H1 (cell line): ENCODE measurements at regions not wholly inside any gene's neighbourhood (a gene's known extent, or its start where the extent isn't known, plus 50 kb on each side); places are given as distances from the start of the nearest gene placed in this dataset.

Experiments used
- CTCF ChIA-PET: fragments of 300-600 bp; sonication (Branson Sonifier 250); formaldehyde crosslinking; loops from one replicate; lab custom pipeline; 2021; ENCODE audit not compliant: partially characterized antibody; lab: Charles Lee
- POLR2A ChIA-PET: fragments of 300-600 bp; sonication (Branson Sonifier 250); formaldehyde crosslinking; loops from one replicate; lab custom pipeline; 2021; ENCODE audit warnings: inconsistent platforms; ENCODE audit not compliant: partially characterized antibody; lab: Charles Lee
- DNase-seq, 2 experiments: peaks; one replicate each; pipeline versions ENCODE4 v3.0.0 to v3.0.0-alpha.2; 2010 to 2022; ENCODE audit warnings: low spot score in 2 of 2, low read depth in 1 of 2, mixed read lengths in 1 of 2
- FAIRE-seq: peaks from 2 replicates; lab custom pipeline; 2011; peaks lifted over from hg19 to GRCh38; lab: Jason Lieb, UNC
- H2AFZ ChIP-seq: 2 replicates; pipeline ENCODE4 v1.8.1; 2012; ENCODE audit warnings: low read length, inconsistent platforms
- H2AK5ac ChIP-seq: 2 replicates; pipeline ENCODE4 v1.6.1; 2013; ENCODE audit warnings: low read depth, low read length
- H2BK120ac ChIP-seq: replicated peaks from 2 replicates; pipeline ENCODE3; 2013; ENCODE audit warnings: low read depth, low read length, inconsistent platforms
- H2BK12ac ChIP-seq: 2 replicates; pipeline ENCODE4 v1.6.1; 2013; ENCODE audit warnings: low read depth, low read length
- H2BK15ac ChIP-seq: 2 replicates; pipeline ENCODE4 v1.6.1; 2013; ENCODE audit warnings: low read length
- H2BK20ac ChIP-seq: 2 replicates; pipeline ENCODE4 v1.6.1; 2013; ENCODE audit warnings: low read length
- H2BK5ac ChIP-seq: 2 replicates; pipeline ENCODE4 v1.6.1; 2013; ENCODE audit warnings: low read depth, low read length
- H3K14ac ChIP-seq: 2 replicates; pipeline ENCODE4 v1.6.1; 2013; ENCODE audit warnings: inconsistent platforms; ENCODE audit not compliant: insufficient read length
- H3K18ac ChIP-seq: 2 replicates; pipeline ENCODE4 v1.6.1; 2013; ENCODE audit warnings: low read length; ENCODE audit errors: extremely low read depth
- H3K23ac ChIP-seq: 2 replicates; pipeline ENCODE4 v1.6.1; 2013; ENCODE audit warnings: inconsistent platforms; ENCODE audit not compliant: insufficient read length
- H3K23me2 ChIP-seq: 2 replicates; pipeline ENCODE4 v1.6.1; 2013; ENCODE audit warnings: low read depth, low read length
- H3K27ac ChIP-seq: 2 replicates; pipeline ENCODE4 v1.6.1; 2011; ENCODE audit warnings: low read depth, low read length, inconsistent platforms
- H3K27me3 ChIP-seq, 4 experiments: replicated peaks in 1 of 4; 1 replicate in 1 of 4; 2 replicates in 3 of 4; pipeline versions ENCODE4 v1.6.1 to v1.8.1; 2011 to 2013; ENCODE audit warnings: low read length in 3 of 4, mild to moderate bottlenecking in 3 of 4, inconsistent platforms in 2 of 4, mixed read lengths in 2 of 4, moderate library complexity in 1 of 4; ENCODE audit not compliant: control insufficient read depth in 3 of 4, insufficient read depth in 3 of 4; ENCODE audit errors: extremely low read depth in 1 of 4
- H3K36me3 ChIP-seq, 4 experiments: 2 replicates each; pipeline versions ENCODE4 v1.6.1 to v1.8.1; 2011 to 2013; ENCODE audit warnings: mild to moderate bottlenecking in 4 of 4, low read length in 3 of 4, moderate library complexity in 2 of 4, control low read depth in 1 of 4, inconsistent platforms in 1 of 4; ENCODE audit not compliant: insufficient read depth in 4 of 4, control insufficient read depth in 2 of 4
- H3K4ac ChIP-seq: replicated peaks from 2 replicates; pipeline ENCODE3; 2013; ENCODE audit warnings: low read length, low read depth, mixed read lengths, inconsistent platforms; ENCODE audit not compliant: insufficient read length
- H3K4me1 ChIP-seq, 4 experiments: replicated peaks in 1 of 4; 1 replicate in 1 of 4; 2 replicates in 3 of 4; pipeline versions ENCODE4 v1.6.1 to v1.8.1; 2011 to 2013; ENCODE audit warnings: low read length in 3 of 4, inconsistent platforms in 2 of 4, mixed read lengths in 1 of 4; ENCODE audit not compliant: insufficient read depth in 4 of 4, control insufficient read depth in 3 of 4
- H3K4me2 ChIP-seq, 2 experiments: 2 replicates each; pipeline versions ENCODE4 v1.6.1 to v1.8.1; 2011 to 2013; ENCODE audit warnings: low read depth in 2 of 2, low read length in 2 of 2, control low read depth in 1 of 2, inconsistent platforms in 1 of 2, mild to moderate bottlenecking in 1 of 2; ENCODE audit not compliant: insufficient read depth in 1 of 2
- H3K4me3 ChIP-seq, 4 experiments: fragments of 200-600, 300-600 bp in 1 of 4; sonication (generic), shearing (Covaris generic), sonication (Bioruptor Twin) in 1 of 4; 2 replicates each; pipeline versions ENCODE4 v1.5.1 to v1.8.1; 2011 to 2016; ENCODE audit warnings: low read length in 4 of 4, low read depth in 3 of 4, control low read depth in 2 of 4, inconsistent platforms in 2 of 4, mild to moderate bottlenecking in 2 of 4, mixed read lengths in 1 of 4, moderate library complexity in 1 of 4; ENCODE audit not compliant: insufficient read depth in 2 of 4; ENCODE audit errors: extremely low read depth in 1 of 4
- H3K56ac ChIP-seq: replicated peaks from 2 replicates; pipeline ENCODE3; 2013; ENCODE audit warnings: low read depth, mild to moderate bottlenecking, mixed read lengths, low read length, inconsistent platforms; ENCODE audit not compliant: insufficient read length
- H3K79me1 ChIP-seq: 2 replicates; pipeline ENCODE4 v1.6.1; 2013; ENCODE audit warnings: low read depth, low read length, control low read depth
- H3K79me2 ChIP-seq, 2 experiments: 2 replicates each; pipeline versions ENCODE4 v1.6.1 to v1.8.1; 2012 to 2013; ENCODE audit warnings: low read length in 2 of 2, mild to moderate bottlenecking in 2 of 2, inconsistent platforms in 1 of 2; ENCODE audit not compliant: insufficient read depth in 2 of 2, control insufficient read depth in 1 of 2
- H3K9ac ChIP-seq, 4 experiments: replicated peaks in 1 of 4; 1 replicate in 1 of 4; 2 replicates in 3 of 4; pipeline versions ENCODE4 v1.6.1 to v1.8.1; 2011 to 2013; ENCODE audit warnings: low read depth in 3 of 4, low read length in 3 of 4, control low read depth in 2 of 4, mild to moderate bottlenecking in 2 of 4, moderate library complexity in 2 of 4, inconsistent platforms in 1 of 4; ENCODE audit errors: extremely low read depth in 1 of 4
- H3K9me3 ChIP-seq, 2 experiments: 2 replicates each; pipeline versions ENCODE4 v1.6.1 to v1.8.1; 2012 to 2013; ENCODE audit warnings: mild to moderate bottlenecking in 2 of 2, moderate library complexity in 2 of 2, control low read depth in 1 of 2, inconsistent platforms in 1 of 2, low read depth in 1 of 2, low read length in 1 of 2, mixed read lengths in 1 of 2; ENCODE audit not compliant: insufficient read depth in 2 of 2
- H4K20me1 ChIP-seq, 2 experiments: replicated peaks in 1 of 2; 2 replicates each; pipeline versions ENCODE3 to v1.8.1; 2011 to 2013; ENCODE audit warnings: inconsistent platforms in 2 of 2, low read length in 2 of 2, mild to moderate bottlenecking in 1 of 2; ENCODE audit not compliant: insufficient read depth in 2 of 2, control insufficient read depth in 1 of 2
- H4K5ac ChIP-seq: 2 replicates; pipeline ENCODE4 v1.6.1; 2013; ENCODE audit warnings: low read length, low read depth, mixed read lengths, inconsistent platforms; ENCODE audit not compliant: insufficient read length
- H4K8ac ChIP-seq: 2 replicates; pipeline ENCODE4 v1.8.0; 2013; ENCODE audit warnings: mild to moderate bottlenecking, moderate library complexity, low read length, inconsistent platforms; ENCODE audit not compliant: insufficient read depth; ENCODE audit errors: extremely low read depth
- H4K91ac ChIP-seq: replicated peaks from 2 replicates; pipeline ENCODE3; 2013; ENCODE audit warnings: low read length, mixed read lengths, inconsistent platforms; ENCODE audit not compliant: insufficient read length
- CBX8 ChIP-seq: fragments of 300-800, 300-1000 bp; sonication (generic); IDR thresholded peaks from 2 replicates; pipeline ENCODE4 v1.7.1; 2016; ENCODE audit warnings: low read depth, low read length, borderline replicate concordance
- CEBPB ChIP-seq: IDR thresholded peaks from 2 replicates; pipeline ENCODE4 v1.6.1; 2012; ENCODE audit warnings: low read depth, low read length
- CHD2 ChIP-seq: IDR thresholded peaks from 2 replicates; pipeline ENCODE4 v1.6.1; 2012; ENCODE audit warnings: low read length, improper control_type of control experiment
- CTBP2 ChIP-seq: IDR thresholded peaks from 2 replicates; pipeline ENCODE4 v1.7.0; 2011; ENCODE audit warnings: borderline replicate concordance, mild to moderate bottlenecking, moderate library complexity, mixed read lengths, low read length; ENCODE audit not compliant: insufficient read depth, insufficient read length
- EP300 ChIP-seq, 2 experiments: IDR thresholded peaks; 1 replicate in 1 of 2; 2 replicates in 1 of 2; pipeline ENCODE4 v1.6.1; 2011 to 2012; ENCODE audit warnings: low read depth in 2 of 2, low read length in 2 of 2, mild to moderate bottlenecking in 2 of 2, borderline replicate concordance in 1 of 2, inconsistent platforms in 1 of 2, moderate library complexity in 1 of 2
- GTF2F1 ChIP-seq: IDR thresholded peaks from 2 replicates; pipeline ENCODE4 v1.6.1; 2012; ENCODE audit warnings: low read depth, low read length, improper control_type of control experiment, borderline replicate concordance
- NANOG ChIP-seq: IDR thresholded peaks from 2 replicates; pipeline ENCODE4 v1.6.1; 2011; ENCODE audit warnings: low read length, low read depth, mild to moderate bottlenecking, inconsistent platforms; ENCODE audit not compliant: insufficient read depth, poor library complexity, severe bottlenecking
- POLR2A ChIP-seq, 2 experiments: IDR thresholded peaks; 1 replicate in 1 of 2; 2 replicates in 1 of 2; pipeline ENCODE4 v1.6.1; 2011; ENCODE audit warnings: low read depth in 2 of 2, low read length in 2 of 2, mild to moderate bottlenecking in 2 of 2; ENCODE audit errors: control extremely low read depth in 1 of 2
- RFX5 ChIP-seq: IDR thresholded peaks from 2 replicates; pipeline ENCODE4 v1.6.1; 2011; ENCODE audit warnings: low read depth, low read length, improper control_type of control experiment, borderline replicate concordance
- RXRA ChIP-seq: IDR thresholded peaks from 2 replicates; pipeline ENCODE4 v1.6.1; 2011; ENCODE audit warnings: low read depth, mild to moderate bottlenecking, low read length, moderate library complexity; ENCODE audit not compliant: insufficient read depth
- SIN3A ChIP-seq, 2 experiments: IDR thresholded peaks in 1 of 2; conservative IDR thresholded peaks in 1 of 2; 2 replicates each; pipeline ENCODE4 v1.6.1; 2011 to 2012; ENCODE audit warnings: low read length in 2 of 2, improper control_type of control experiment in 1 of 2, low read depth in 1 of 2, mild to moderate bottlenecking in 1 of 2
- SRF ChIP-seq: IDR thresholded peaks from 2 replicates; pipeline ENCODE4 v1.6.1; 2011; ENCODE audit warnings: mild to moderate bottlenecking, low read depth, low read length, moderate library complexity
- YY1 ChIP-seq: IDR thresholded peaks from 2 replicates; pipeline ENCODE4 v1.6.1; 2011; ENCODE audit warnings: low read depth, mild to moderate bottlenecking, low read length
- WGBS, 2 experiments: shearing (Covaris generic) in 1 of 2; methylation state at CpG; one replicate each; pipeline versions ENCODE4 v1.1.6 to v1.1.7; 2013 to 2015; ENCODE audit warnings: low lambda C conversion rate in 2 of 2, mixed read lengths in 2 of 2, inconsistent platforms in 1 of 2, low coverage in 1 of 2, missing lambda C conversion rate in 1 of 2; ENCODE audit not compliant: insufficient replicate concordance in 2 of 2, insufficient coverage in 1 of 2, insufficient read length in 1 of 2; ENCODE audit errors: extremely low coverage in 1 of 2, missing lambda C conversion rate in 1 of 2; 5-methylcytosine and 5-hydroxymethylcytosine counted together

DNA sequence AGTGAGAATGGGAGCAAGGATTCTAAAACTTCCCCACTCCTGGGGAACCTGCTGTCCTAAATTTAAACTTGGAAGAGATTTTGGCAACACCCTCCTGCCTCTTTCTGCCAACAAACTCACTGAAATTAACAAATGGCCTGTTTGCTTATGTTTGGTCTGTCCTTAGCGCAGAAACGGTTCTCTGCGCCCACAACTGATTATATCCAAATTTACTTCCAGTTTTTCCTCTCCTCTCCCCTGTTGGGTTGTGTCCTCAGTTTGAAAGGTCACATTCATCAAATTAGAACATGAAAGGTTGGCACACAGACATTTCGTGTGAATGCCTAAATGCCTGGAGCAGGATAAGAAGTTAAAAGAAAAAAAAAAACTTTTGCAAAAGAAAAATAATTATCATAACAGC, 56.4 kb upstream of the MRI1 start:
- H3K79me1 ChIP-seq = no peaks in the 10 kb centered on the region
- POLR2A ChIA-PET = interaction anchor here (0.7 kb wide), 1 partner anchor 772 kb away, joined by 4 read pairs; no protein-coding TSS in a partner anchor
- no peaks in the 10 kb centered on the region for H3K36me3 ChIP-seq
- H3K56ac ChIP-seq = no peak overlapping the region
- no peaks in the 10 kb centered on the region for H4K20me1 ChIP-seq
- CTCF ChIA-PET = interaction anchor here (0.5 to 1.1 kb wide), 2 partner anchors 97 to 429 kb away, joined by 3 to 4 read pairs; no protein-coding TSS in a partner anchor
- H4K8ac ChIP-seq = no peak overlapping the region
- no peaks in the 10 kb centered on the region for H3K27me3 ChIP-seq
- H3K9me3 ChIP-seq = peaks cover 0 to 4% of the 10 kb centered on the region in 2 experiments; a peak in 2 of 4 replicates
- no peak overlapping the region for H4K5ac ChIP-seq
- H3K79me2 ChIP-seq = no peaks in the 10 kb centered on the region
- no peak overlapping the region for H3K4ac ChIP-seq
- H3K4me3 ChIP-seq = no peak overlapping the region
- no peak overlapping the region for H3K23ac ChIP-seq
- no peak overlapping the region for H4K91ac ChIP-seq
- H3K14ac ChIP-seq = no peak overlapping the region
- H3K27ac ChIP-seq = no peak overlapping the region
- DNase-seq = no peak
- no peak overlapping the region for H3K4me2 ChIP-seq
- FAIRE-seq = no peak
- no peaks in the 10 kb centered on the region for H3K23me2 ChIP-seq
- no peak overlapping the region for H2BK20ac ChIP-seq
- WGBS, 2 experiments = 89% methylated on average over 4 of the region's 4 CpGs; no CpG with 5 or more reads in 1 of the 2 experiments
- no peak overlapping the region for H2AFZ ChIP-seq
- no peak overlapping the region for H2BK120ac ChIP-seq
- no peak overlapping the region for H2AK5ac ChIP-seq
- H3K18ac ChIP-seq = no peak overlapping the region
- no peak overlapping the region for H2BK5ac ChIP-seq
- H3K9ac ChIP-seq = no peak overlapping the region
- H3K4me1 ChIP-seq = no peaks in the 10 kb centered on the region
- H2BK15ac ChIP-seq = no peak overlapping the region
- no peak overlapping the region for H2BK12ac ChIP-seq
- TF ChIP-seq RXRA (no peak), EP300 (IDR thresholded peaks at IDR 0.05; ENCODE audit: borderline replicate concordance in 1 of 2, low read depth in 2 of 2, low read length in 2 of 2) (no peak), GTF2F1 (no peak), RFX5 (no peak), POLR2A (IDR thresholded peaks at IDR 0.05; ENCODE audit: control extremely low read depth in 1 of 2, low read depth in 2 of 2, low read length in 2 of 2) (no peak), SIN3A (conservative IDR thresholded peaks at IDR 0.05 in 1 of 2, IDR thresholded peaks at IDR 0.05 in 1 of 2; ENCODE audit: low read depth in 1 of 2, low read length in 2 of 2) (no peak), CEBPB (no peak), YY1 (no peak), CHD2 (no peak), CBX8 (no peak), CTBP2 (no peak), SRF (no peak), NANOG (no peak)
